ENCODE measurements at regions not wholly inside any gene's neighbourhood (a gene's known extent, or its start where the extent isn't known, plus 50 kb on each side); places are given as distances from the start of the nearest gene placed in this dataset.

GRCh38 chr6:169388395-169389166, 134.9 kb upstream of the THBS2 start:
- H3F3A ChIP-seq (ENCODE audit: insufficient read depth, low read depth) = no peaks in the 10 kb centered on the region
- H3K4me2 ChIP-seq = no peak overlapping the region
- H3K9me3 ChIP-seq (ENCODE audit: insufficient read depth, low read depth) = no peaks in the 10 kb centered on the region
- no TSS peak for BruUV-seq (replicated peaks)
- H3K36me3 ChIP-seq (ENCODE audit: low read depth) = no peaks in the 10 kb centered on the region
- TF ChIP-seq CTCF (conservative IDR thresholded peaks at IDR 0.05) = no peak
- TF ChIP-seq EZH2 (IDR thresholded peaks at IDR 0.05; ENCODE audit: low read depth) = no peak
- no peak for DNase-seq
- H3K27ac ChIP-seq = no peak overlapping the region
- H2AFZ ChIP-seq = no peak overlapping the region
- H3K4me3 ChIP-seq = no peak overlapping the region
- H3K79me2 ChIP-seq (ENCODE audit: low read depth) = no peaks in the 10 kb centered on the region
- CTCF ChIA-PET = no interaction called here
- intact Hi-C loops (cut with micrococcal nuclease; ENCODE audit: unreplicated experiment) = no loop called here
- POLR2A ChIA-PET (ENCODE audit: unreplicated experiment) = no interaction called here
- H3K27me3 ChIP-seq (ENCODE audit: insufficient read depth, low read depth) = peaks cover 61% of the 10 kb centered on the region
- no peaks in the 10 kb centered on the region for H4K20me1 ChIP-seq (ENCODE audit: insufficient read depth)
- no peaks in the 10 kb centered on the region for H3K9me2 ChIP-seq (ENCODE audit: insufficient read depth)
- H3K4me1 ChIP-seq (replicated peaks; ENCODE audit: insufficient read depth) = no peaks in the 10 kb centered on the region

GRCh38 chr6:169387809-169388383, 134.2 kb upstream of the THBS2 start:
- H3K27me3 ChIP-seq (ENCODE audit: insufficient read depth, low read depth) = peaks cover 59% of the 10 kb centered on the region
- no TSS peak for BruUV-seq (replicated peaks)
- no peak overlapping the region for H3K27ac ChIP-seq
- TF ChIP-seq CTCF (conservative IDR thresholded peaks at IDR 0.05) (no peak), EZH2 (IDR thresholded peaks at IDR 0.05; ENCODE audit: low read depth) (no peak)
- CTCF ChIA-PET = no interaction called here
- H2AFZ ChIP-seq = no peak overlapping the region
- no peaks in the 10 kb centered on the region for H3K79me2 ChIP-seq (ENCODE audit: low read depth)
- no peak overlapping the region for H3K4me2 ChIP-seq
- no peak for DNase-seq
- no peaks in the 10 kb centered on the region for H3F3A ChIP-seq (ENCODE audit: insufficient read depth, low read depth)
- H3K4me1 ChIP-seq (replicated peaks; ENCODE audit: insufficient read depth) = no peaks in the 10 kb centered on the region
- H3K36me3 ChIP-seq (ENCODE audit: low read depth) = no peaks in the 10 kb centered on the region
- H3K9me3 ChIP-seq (ENCODE audit: insufficient read depth, low read depth) = no peaks in the 10 kb centered on the region
- no peaks in the 10 kb centered on the region for H3K9me2 ChIP-seq (ENCODE audit: insufficient read depth)
- POLR2A ChIA-PET (ENCODE audit: unreplicated experiment) = no interaction called here
- H4K20me1 ChIP-seq (ENCODE audit: insufficient read depth) = no peaks in the 10 kb centered on the region
- no peak overlapping the region for H3K4me3 ChIP-seq
- intact Hi-C loops (cut with micrococcal nuclease; ENCODE audit: unreplicated experiment) = no loop called here

GRCh38 chr6:169386411-169387057, 132.9 kb upstream of the THBS2 start:
- Histone ChIP-seq H3K4me1 (replicated peaks; ENCODE audit: insufficient read depth) (no peaks in the 10 kb centered on the region), H3K79me2 (ENCODE audit: low read depth) (no peaks in the 10 kb centered on the region), H3K9me3 (ENCODE audit: insufficient read depth, low read depth) (no peaks in the 10 kb centered on the region), H2AFZ (no peak overlapping the region), H3F3A (ENCODE audit: insufficient read depth, low read depth) (no peaks in the 10 kb centered on the region), H3K9me2 (ENCODE audit: insufficient read depth) (no peaks in the 10 kb centered on the region), H3K4me2 (no peak overlapping the region), H4K20me1 (ENCODE audit: insufficient read depth) (no peaks in the 10 kb centered on the region), H3K36me3 (ENCODE audit: low read depth) (no peaks in the 10 kb centered on the region), H3K27me3 (ENCODE audit: insufficient read depth, low read depth) (peaks cover 52% of the 10 kb centered on the region), H3K27ac (no peak overlapping the region), H3K4me3 (no peak overlapping the region)
- POLR2A ChIA-PET (ENCODE audit: unreplicated experiment) = no interaction called here
- intact Hi-C loops (cut with micrococcal nuclease; ENCODE audit: unreplicated experiment) = no loop called here
- DNase-seq = no peak
- TF ChIP-seq CTCF (conservative IDR thresholded peaks at IDR 0.05) (no peak), EZH2 (IDR thresholded peaks at IDR 0.05; ENCODE audit: low read depth) (no peak)
- BruUV-seq (replicated peaks) = no TSS peak
- CTCF ChIA-PET = no interaction called here
